ENCODE measurements at regions not wholly inside any gene's neighbourhood (a gene's known extent, or its start where the extent isn't known, plus 50 kb on each side); places are given as distances from the start of the nearest gene placed in this dataset.
A peak's percentile ranks its signal among the peaks of the same experiment; 100 is the strongest.

- TF ChIP-seq EZH2 (IDR thresholded peaks at IDR 0.05; ENCODE audit: insufficient read depth, low read length) (no peak), CTCF (IDR thresholded peaks at IDR 0.05; ENCODE audit: insufficient read depth, low read depth, low read length) (no peak)
- no peaks in the 10 kb centered on the region for H3K36me3 Mint-ChIP-seq (ENCODE audit: low read depth, unreplicated experiment)
- DNase-seq (ENCODE audit: low read depth) (no peak), FAIRE-seq (peak; percentile 62)
- no peaks in the 10 kb centered on the region for H3K27me3 Mint-ChIP-seq (ENCODE audit: low read depth, unreplicated experiment)
- no peak overlapping the region for H3K27ac ChIP-seq (ENCODE audit: low read depth, low read length)
- H3K36me3 ChIP-seq (ENCODE audit: insufficient read depth, low read length) = no peaks in the 10 kb centered on the region
- no peaks in the 10 kb centered on the region for H3K27me3 ChIP-seq (ENCODE audit: insufficient read depth, low read length)
- peaks cover 3% of the 10 kb centered on the region for H3K9me3 Mint-ChIP-seq (ENCODE audit: unreplicated experiment)
- H3K4me2 ChIP-seq (ENCODE audit: low read length) = no peak overlapping the region
- no peaks in the 10 kb centered on the region for H4K20me1 ChIP-seq (ENCODE audit: insufficient read depth, low read length)
- H3K79me2 ChIP-seq (ENCODE audit: insufficient read depth, low read length) = no peaks in the 10 kb centered on the region
- no peak overlapping the region for H3K4me3 Mint-ChIP-seq (ENCODE audit: unreplicated experiment)
- no peaks in the 10 kb centered on the region for H3K9me3 ChIP-seq (ENCODE audit: insufficient read depth, low read depth, low read length)
- H3K4me3 ChIP-seq (ENCODE audit: insufficient read depth, low read depth, low read length) = no peak overlapping the region
- H3K4me1 ChIP-seq (ENCODE audit: insufficient read depth, low read length) = no peaks in the 10 kb centered on the region
- H2AFZ ChIP-seq (ENCODE audit: low read depth, low read length) = no peak overlapping the region
- H3K4me1 Mint-ChIP-seq (ENCODE audit: low read depth, unreplicated experiment) = no peaks in the 10 kb centered on the region
- no peak overlapping the region for H3K27ac Mint-ChIP-seq (ENCODE audit: unreplicated experiment)
- no peak overlapping the region for H3K9ac ChIP-seq (ENCODE audit: low read length)
Observed at GRCh38 chr7:42378149-42378548, 141.1 kb upstream of the GLI3 start.

GRCh38 chr7:42373285-42373684, 136.3 kb upstream of the GLI3 start:
- Histone ChIP-seq H3K4me2 (ENCODE audit: low read length) (no peak overlapping the region), H3K4me1 (ENCODE audit: insufficient read depth, low read length) (no peaks in the 10 kb centered on the region), H3K36me3 (ENCODE audit: insufficient read depth, low read length) (no peaks in the 10 kb centered on the region), H3K27ac (ENCODE audit: low read depth, low read length) (no peak overlapping the region), H3K9me3 (ENCODE audit: insufficient read depth, low read depth, low read length) (no peaks in the 10 kb centered on the region), H4K20me1 (ENCODE audit: insufficient read depth, low read length) (no peaks in the 10 kb centered on the region), H3K79me2 (ENCODE audit: insufficient read depth, low read length) (no peaks in the 10 kb centered on the region), H3K27me3 (ENCODE audit: insufficient read depth, low read length) (no peaks in the 10 kb centered on the region), H2AFZ (ENCODE audit: low read depth, low read length) (no peak overlapping the region), H3K9ac (ENCODE audit: low read length) (no peak overlapping the region), H3K4me3 (ENCODE audit: insufficient read depth, low read depth, low read length) (no peak overlapping the region)
- FAIRE-seq (no peak), DNase-seq (ENCODE audit: low read depth) (no peak)
- no peak for TF ChIP-seq CTCF (IDR thresholded peaks at IDR 0.05; ENCODE audit: insufficient read depth, low read depth, low read length)
- TF ChIP-seq EZH2 (IDR thresholded peaks at IDR 0.05; ENCODE audit: insufficient read depth, low read length) = no peak
- Mint-ChIP-seq H3K9me3 (ENCODE audit: unreplicated experiment) (peaks cover 12% of the 10 kb centered on the region), H3K27me3 (ENCODE audit: low read depth, unreplicated experiment) (no peaks in the 10 kb centered on the region), H3K36me3 (ENCODE audit: low read depth, unreplicated experiment) (no peaks in the 10 kb centered on the region), H3K27ac (ENCODE audit: unreplicated experiment) (no peak overlapping the region), H3K4me1 (ENCODE audit: low read depth, unreplicated experiment) (no peaks in the 10 kb centered on the region), H3K4me3 (ENCODE audit: unreplicated experiment) (no peak overlapping the region)

GRCh38 chr7:42372479-42372878, 135.5 kb upstream of the GLI3 start:
- Histone ChIP-seq H4K20me1 (ENCODE audit: insufficient read depth, low read length) (no peaks in the 10 kb centered on the region), H3K4me2 (ENCODE audit: low read length) (no peak overlapping the region), H3K4me1 (ENCODE audit: insufficient read depth, low read length) (no peaks in the 10 kb centered on the region), H3K27ac (ENCODE audit: low read depth, low read length) (no peak overlapping the region), H3K4me3 (ENCODE audit: insufficient read depth, low read depth, low read length) (no peak overlapping the region), H3K36me3 (ENCODE audit: insufficient read depth, low read length) (no peaks in the 10 kb centered on the region), H2AFZ (ENCODE audit: low read depth, low read length) (no peak overlapping the region), H3K27me3 (ENCODE audit: insufficient read depth, low read length) (no peaks in the 10 kb centered on the region), H3K9ac (ENCODE audit: low read length) (no peak overlapping the region), H3K79me2 (ENCODE audit: insufficient read depth, low read length) (no peaks in the 10 kb centered on the region), H3K9me3 (ENCODE audit: insufficient read depth, low read depth, low read length) (no peaks in the 10 kb centered on the region)
- Mint-ChIP-seq H3K27me3 (ENCODE audit: low read depth, unreplicated experiment) (no peaks in the 10 kb centered on the region), H3K4me1 (ENCODE audit: low read depth, unreplicated experiment) (no peaks in the 10 kb centered on the region), H3K36me3 (ENCODE audit: low read depth, unreplicated experiment) (no peaks in the 10 kb centered on the region), H3K4me3 (ENCODE audit: unreplicated experiment) (no peak overlapping the region), H3K9me3 (ENCODE audit: unreplicated experiment) (peaks cover 17% of the 10 kb centered on the region), H3K27ac (ENCODE audit: unreplicated experiment) (no peak overlapping the region)
- FAIRE-seq (no peak), DNase-seq (ENCODE audit: low read depth) (peak; percentile 9)
- no peak for TF ChIP-seq EZH2 (IDR thresholded peaks at IDR 0.05; ENCODE audit: insufficient read depth, low read length)
- TF ChIP-seq CTCF (IDR thresholded peaks at IDR 0.05; ENCODE audit: insufficient read depth, low read depth, low read length) = no peak

All from astrocyte (in vitro differentiated cells and primary cell).